ENCODE measurements at regions not wholly inside any gene's neighbourhood (a gene's known extent, or its start where the extent isn't known, plus 50 kb on each side); places are given as distances from the start of the nearest gene placed in this dataset.
A peak's percentile ranks its signal among the peaks of the same experiment; 100 is the strongest.
"Not testable (repeated sequence)": the region's sequence is repeated elsewhere in the genome, so short reads cannot be mapped to it uniquely, and the experiment has no call there.

DNA sequence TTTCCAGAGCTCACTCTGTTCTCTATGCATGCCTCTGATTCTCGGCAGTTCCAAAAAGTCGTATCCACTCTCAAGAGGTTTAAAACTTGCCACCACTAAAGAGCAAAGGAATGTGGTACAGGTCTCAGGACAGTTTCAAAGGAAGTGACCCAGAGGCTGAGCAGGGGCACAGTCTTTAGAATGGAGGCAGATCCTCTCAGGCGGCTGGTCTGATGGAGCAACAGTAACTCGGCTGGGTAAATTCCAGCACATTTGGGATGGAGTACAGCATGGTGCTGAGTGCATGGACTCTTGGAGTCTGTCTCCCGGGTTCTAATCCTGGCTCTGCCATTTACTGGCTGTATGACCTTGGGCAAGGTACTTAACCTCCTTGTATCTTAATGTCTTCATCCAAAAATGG is 88.1 kb upstream of the BACH2 start:
- no peak for DNase-seq
- in situ Hi-C loops (cut with MboI; ENCODE audit: low pct_unique_long_range_greater_than_20kb, low sequenced_read_pairs) = no loop called here

DNA sequence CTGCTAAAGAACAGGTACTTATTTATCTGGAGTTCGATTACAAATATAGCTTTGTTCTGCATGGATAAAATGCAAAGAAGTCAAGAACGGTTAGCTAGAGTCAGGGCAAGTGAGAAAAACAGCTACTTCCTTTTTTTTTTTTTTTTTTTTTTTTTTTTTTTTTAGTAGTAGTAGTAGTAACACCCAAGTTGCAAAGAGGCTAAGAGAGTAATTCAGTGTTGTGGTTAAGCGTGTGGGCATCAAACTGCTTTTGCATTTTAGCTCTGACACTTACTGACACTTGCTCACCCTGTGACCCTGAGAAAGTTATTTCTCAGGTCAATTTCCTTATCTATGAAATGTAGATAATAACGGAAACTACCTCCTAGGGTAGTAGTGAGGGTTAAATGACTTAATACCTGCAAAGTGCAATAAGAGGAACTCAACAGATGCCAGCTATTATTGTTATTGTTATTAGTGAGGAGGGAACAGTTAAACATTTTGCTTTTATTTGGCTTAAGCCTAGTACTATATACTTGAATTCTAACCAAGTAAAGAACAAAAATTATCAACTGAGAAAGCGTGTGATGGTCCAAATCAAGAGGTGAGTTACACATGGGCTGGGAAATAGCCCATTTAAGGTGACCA is 86.7 kb upstream of the BACH2 start:
- in situ Hi-C loops (cut with MboI; ENCODE audit: low pct_unique_long_range_greater_than_20kb, low sequenced_read_pairs) = no loop called here
- DNase-seq = peak; percentile 44

DNA sequence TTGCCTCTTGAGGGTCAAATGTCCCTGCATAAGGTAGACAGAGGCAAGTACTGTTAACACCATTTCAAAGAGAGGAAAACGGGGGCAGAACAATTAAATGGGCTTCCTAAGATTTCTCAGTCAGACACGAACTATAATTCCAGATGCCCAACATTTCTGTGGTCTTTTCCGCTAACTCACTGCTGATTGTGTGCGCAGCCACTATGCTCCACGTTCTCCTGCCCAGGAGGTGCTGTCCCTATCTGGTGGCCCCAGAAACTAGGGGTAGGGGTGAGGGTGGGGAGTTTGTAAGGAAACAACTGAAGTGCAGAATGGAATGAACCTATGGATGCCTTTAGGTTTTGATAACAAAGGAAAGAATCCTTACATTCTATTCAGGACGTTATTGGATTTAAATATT is 86.1 kb upstream of the BACH2 start:
- no peak for DNase-seq
- in situ Hi-C loops (cut with MboI; ENCODE audit: low pct_unique_long_range_greater_than_20kb, low sequenced_read_pairs) = no loop called here

DNA sequence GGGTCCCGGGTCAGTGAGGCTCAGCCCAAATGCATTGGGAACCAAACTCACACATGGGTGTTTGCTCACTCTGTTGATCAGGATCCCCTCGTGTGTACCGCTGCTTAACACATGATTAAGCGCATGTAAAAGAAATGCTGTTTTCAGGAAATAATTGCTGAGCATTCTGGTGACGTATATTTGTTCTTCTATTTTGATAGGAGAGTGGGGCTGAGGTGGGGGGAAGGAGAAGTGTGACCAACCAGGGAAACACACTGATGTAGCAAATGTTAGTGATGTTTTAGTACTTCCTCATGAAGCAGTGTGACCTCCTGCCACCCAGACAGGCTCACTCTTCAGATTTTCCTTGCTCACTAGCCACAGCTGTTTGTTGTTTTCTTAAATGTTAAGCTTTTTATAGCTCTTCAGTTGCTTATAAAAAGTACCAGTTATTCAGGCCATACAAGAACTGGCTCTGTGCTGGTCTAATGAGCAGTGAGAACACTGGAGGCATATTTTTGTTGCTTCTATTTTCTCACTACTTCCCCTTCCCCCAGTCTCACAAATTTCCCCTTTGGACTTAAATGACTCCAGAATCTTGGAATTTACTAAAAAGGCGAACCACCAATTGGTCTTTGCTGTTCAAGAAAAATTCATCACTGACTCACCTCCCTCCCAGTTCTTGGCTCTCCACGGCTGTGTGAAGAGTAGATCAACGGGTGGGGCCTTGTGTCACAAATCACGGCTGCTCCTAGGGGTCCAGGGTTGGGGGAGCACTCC is 79.2 kb upstream of the BACH2 start:
- in situ Hi-C loops (cut with MboI; ENCODE audit: low pct_unique_long_range_greater_than_20kb, low sequenced_read_pairs) = no loop called here
- no peak for DNase-seq

DNA sequence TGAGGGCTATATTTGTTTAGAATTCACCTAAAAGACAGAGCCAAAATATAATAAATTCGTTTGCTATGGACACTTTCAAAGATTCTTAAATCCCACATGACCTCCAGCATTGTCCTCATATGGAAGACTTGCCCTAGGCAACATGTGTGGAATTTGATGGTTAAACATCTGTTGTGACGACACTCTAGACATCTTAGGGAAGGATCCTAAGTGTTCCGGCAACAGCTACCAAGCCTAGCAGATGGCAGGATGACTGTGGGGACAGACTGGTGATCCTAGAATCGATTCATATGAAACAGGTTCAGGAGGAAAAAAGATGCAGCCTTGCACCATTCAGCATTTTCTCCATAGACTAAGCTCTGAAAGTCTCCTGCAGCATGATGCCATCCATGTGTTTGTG is 77.6 kb upstream of the BACH2 start:
- DNase-seq = no peak
- in situ Hi-C loops (cut with MboI; ENCODE audit: low pct_unique_long_range_greater_than_20kb, low sequenced_read_pairs) = no loop called here

DNA sequence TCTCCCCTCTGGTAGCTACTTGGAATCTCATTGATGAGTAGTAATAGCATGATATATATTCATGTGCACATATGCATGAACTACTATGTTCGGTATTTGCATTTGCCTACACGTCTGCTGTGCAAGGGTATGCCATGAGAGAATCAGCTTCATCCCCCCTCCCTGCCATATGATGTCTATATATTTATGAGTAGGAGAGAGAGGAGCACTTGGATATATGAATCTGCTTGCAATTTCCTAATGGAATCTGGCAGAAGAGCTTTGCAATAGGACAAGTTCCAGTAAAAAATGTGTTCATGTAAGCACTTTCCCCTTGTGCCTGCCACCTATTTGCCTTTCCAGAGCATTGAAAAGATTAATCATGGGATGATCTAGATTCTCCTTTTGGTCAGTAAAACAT is 76.2 kb upstream of the BACH2 start:
- in situ Hi-C loops (cut with MboI; ENCODE audit: low pct_unique_long_range_greater_than_20kb, low sequenced_read_pairs) = no loop called here
- DNase-seq = no peak

DNA sequence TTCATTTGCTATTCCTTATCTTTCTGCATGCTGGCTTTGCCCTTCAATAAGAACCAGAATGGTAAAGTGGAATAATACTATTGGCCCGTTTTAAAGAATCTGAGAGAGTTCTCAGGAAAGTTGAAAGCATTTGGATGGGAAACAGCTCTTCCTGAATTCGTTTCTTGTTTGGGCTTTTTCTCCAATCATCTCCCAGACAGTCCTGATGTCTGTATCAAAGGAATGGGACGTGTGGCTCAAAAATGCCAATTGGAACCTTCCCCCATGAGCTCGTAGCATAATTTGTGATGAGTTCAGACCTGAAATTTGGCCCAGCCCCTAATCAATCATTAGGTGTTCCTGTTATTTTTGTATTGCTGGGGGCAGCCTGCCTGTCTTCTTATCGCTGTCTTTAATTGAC is 75.8 kb upstream of the BACH2 start:
- in situ Hi-C loops (cut with MboI; ENCODE audit: low pct_unique_long_range_greater_than_20kb, low sequenced_read_pairs) = no loop called here
- DNase-seq = no peak

DNA sequence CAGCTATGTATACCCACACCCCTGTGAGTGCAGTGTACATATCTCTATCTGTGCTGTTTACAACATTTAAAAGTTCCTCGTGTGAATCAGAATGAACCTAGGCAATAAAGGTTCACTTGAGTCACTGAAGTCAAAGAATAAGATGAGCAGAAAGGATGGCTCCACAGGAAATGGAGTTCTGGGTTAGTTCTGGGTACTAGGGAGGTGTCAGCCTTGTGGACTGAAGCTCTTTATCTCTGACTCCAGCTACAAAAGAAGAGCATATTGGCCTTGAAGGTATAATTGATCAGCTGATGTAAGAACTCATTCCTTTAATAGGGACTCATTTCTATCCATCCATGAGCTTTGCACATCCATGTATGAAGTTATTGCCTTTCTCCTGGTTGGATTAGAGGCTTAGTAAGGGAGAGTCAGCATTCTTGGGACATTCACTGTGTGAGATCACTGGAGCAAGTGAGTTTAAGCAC is 73.9 kb upstream of the BACH2 start:
- in situ Hi-C loops (cut with MboI; ENCODE audit: low pct_unique_long_range_greater_than_20kb, low sequenced_read_pairs) = no loop called here
- no peak for DNase-seq

DNA sequence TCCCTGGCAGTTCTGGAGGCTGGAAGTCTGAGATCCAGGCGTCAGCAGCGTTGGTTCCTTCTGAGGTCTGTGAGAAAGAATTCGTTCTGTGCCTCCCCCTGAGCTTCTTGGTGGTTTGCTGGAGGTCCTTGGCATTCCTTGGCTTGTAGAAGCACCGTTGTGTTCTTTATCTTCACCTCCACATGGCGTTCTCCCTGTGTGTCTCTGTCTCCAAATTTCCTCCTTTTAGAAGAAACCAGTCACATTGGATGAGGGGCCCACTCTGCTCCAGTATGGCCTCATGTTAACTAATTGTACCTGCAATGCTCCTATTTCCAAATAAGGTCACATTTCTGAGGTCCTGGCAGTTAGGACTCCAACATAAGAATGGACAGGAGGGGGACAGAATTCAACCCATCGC is 73.0 kb upstream of the BACH2 start:
- in situ Hi-C loops (cut with MboI; ENCODE audit: low pct_unique_long_range_greater_than_20kb, low sequenced_read_pairs) = no loop called here
- no peak for DNase-seq

DNA sequence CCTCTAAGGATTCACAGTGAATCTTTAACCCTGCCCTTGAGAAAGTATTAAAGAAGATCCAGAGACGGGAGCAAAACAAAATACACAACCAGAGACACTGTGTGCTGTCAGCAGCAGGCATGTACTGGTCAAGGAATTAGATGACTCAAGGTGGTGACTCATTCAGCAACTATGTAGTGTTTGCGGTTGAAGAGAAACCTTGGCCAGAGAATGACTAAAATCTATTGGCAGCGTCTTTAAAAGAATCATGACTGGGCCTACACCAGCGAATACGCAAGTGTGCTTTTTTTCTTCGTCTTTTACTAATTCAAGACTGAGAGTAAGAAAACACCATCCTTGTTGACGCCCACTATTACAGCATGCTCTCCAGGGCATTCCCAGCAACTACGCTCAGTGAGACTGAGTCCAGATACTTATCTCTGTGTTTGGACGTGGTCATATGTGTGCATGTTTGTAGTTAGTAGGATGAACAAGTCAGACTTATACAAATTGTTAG is 72.4 kb upstream of the BACH2 start:
- in situ Hi-C loops (cut with MboI; ENCODE audit: low pct_unique_long_range_greater_than_20kb, low sequenced_read_pairs) = no loop called here
- DNase-seq = peak; percentile 50

DNA sequence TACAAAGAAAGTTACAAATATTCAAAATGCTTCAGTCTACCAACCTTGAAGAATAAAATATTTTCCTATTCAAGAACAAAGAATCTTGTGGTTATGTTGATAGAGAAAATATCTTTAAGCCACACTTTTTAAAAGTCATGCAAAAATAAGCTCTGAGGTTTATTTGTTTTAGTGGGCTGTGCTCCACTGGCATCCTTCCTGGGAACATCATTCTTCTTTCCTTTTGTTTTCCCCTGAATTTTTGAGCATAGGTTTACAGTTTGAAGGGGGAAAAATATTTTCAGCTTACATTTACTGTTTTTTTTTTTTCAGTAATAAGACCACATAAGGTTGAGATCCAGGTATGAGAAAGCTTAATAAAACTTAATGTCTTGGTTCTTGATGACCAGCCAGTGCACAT is 72.0 kb upstream of the BACH2 start:
- in situ Hi-C loops (cut with MboI; ENCODE audit: low pct_unique_long_range_greater_than_20kb, low sequenced_read_pairs) = no loop called here
- DNase-seq = no peak

DNA sequence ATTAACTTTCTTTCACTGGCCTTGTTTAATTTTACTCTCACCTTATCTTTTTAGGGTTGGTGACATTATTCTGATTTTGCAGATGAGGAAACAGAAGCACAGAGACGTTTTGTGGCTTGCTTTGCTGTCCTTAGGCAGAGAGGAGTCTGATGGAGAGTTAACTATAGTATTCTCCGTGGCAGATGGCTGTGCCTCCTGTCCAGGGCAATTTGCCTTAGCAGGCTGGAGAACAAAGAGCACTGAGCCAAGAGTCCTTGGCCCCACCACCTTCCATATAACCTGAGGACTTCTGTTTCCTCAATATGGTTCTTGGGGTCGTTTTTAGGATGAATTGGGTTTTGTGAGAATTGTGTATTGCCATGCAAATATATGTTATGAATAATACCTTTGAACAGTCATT is 71.4 kb upstream of the BACH2 start:
- no peak for DNase-seq
- in situ Hi-C loops (cut with MboI; ENCODE audit: low pct_unique_long_range_greater_than_20kb, low sequenced_read_pairs) = no loop called here

DNA sequence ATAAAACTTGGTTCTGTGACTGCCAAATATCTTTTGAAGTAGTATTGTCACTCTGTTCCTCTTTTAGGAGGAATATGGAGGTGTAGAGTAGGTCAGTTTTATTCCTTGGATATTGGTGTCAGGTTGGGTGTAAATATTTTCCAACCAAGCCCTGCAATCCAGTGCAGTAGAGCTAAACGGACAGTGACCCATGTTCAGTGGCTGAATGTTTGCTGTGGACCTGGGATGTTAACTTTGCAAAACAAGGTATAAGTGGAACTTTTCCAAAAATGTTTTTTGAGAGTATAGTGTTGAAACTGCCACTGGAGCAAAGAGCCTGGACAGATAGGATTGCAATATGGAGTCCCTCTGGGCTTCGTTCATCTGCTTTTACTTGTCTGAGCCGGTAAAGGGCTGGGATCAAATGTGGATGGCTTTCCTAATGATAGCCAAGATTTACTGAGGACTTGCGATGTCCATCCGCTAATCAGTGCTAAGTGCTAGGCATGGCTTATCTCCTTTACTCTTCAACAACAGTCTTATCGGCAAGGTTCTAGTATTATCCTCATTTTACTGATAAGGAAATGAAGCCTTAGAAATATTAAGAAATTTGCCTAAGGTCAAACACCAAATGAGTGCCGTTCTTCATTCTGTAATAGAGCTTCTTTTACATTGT is 69.0 kb upstream of the BACH2 start:
- DNase-seq = no peak
- in situ Hi-C loops (cut with MboI; ENCODE audit: low pct_unique_long_range_greater_than_20kb, low sequenced_read_pairs) = no loop called here

DNA sequence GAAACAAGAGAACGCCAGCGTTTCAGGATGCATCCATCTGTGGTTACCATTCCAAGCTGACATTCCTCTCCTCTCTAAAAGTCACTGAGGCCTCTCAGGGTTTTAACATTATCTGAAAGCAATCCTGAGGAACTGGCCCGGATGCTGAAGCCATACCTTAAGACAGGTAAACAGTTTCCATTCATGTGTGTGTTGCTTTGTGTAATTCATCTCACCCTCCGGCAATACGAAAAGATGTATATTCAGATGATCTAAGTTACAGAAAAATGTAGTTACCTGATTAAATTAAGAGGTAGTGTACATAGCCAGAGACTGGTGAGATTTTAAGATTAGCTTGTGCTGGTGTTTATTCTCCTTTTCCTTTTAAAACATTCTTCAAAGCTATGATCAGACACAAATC is 68.4 kb upstream of the BACH2 start:
- DNase-seq = no peak
- in situ Hi-C loops (cut with MboI; ENCODE audit: low pct_unique_long_range_greater_than_20kb, low sequenced_read_pairs) = no loop called here

DNA sequence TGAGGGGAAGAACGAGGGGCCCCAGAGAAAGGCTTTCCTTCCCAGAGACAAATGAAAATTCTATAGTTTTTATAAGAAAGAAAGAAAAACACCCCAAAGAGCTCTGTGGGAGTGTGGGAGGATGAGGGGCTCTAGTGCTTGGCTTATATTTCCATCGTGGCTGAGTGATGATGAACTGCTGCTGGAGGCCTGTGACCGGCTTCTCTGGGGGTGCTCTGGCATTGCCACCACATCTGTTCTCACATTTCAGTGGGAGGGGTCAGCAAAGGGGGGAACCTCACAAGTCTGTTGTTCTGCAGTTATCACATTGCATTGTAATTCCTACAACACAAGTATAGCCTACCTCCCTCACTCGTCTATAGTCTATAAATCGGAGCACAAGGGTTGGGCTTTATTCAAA is 67.6 kb upstream of the BACH2 start:
- no peak for DNase-seq
- in situ Hi-C loops (cut with MboI; ENCODE audit: low pct_unique_long_range_greater_than_20kb, low sequenced_read_pairs) = no loop called here

DNA sequence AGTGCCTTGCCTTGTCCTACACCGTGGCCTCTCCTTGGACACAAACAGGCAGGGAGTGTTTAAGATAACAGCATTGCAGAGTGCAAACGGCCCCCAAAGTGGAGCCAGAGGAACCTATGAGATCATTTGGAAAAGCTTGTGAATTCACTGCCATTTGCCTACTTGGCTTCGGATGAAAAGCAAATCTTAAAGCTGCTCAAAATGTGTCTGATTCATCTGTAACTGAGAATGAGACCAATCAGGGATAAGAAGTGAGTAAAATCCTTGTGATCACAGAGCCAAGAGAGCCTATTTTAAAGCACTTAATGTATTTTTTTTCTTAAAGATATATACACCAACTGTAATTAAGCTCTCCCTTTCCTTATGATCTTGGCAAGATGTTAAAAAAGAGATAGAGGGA is 65.7 kb upstream of the BACH2 start:
- DNase-seq = no peak
- in situ Hi-C loops (cut with MboI; ENCODE audit: low pct_unique_long_range_greater_than_20kb, low sequenced_read_pairs) = no loop called here

DNA sequence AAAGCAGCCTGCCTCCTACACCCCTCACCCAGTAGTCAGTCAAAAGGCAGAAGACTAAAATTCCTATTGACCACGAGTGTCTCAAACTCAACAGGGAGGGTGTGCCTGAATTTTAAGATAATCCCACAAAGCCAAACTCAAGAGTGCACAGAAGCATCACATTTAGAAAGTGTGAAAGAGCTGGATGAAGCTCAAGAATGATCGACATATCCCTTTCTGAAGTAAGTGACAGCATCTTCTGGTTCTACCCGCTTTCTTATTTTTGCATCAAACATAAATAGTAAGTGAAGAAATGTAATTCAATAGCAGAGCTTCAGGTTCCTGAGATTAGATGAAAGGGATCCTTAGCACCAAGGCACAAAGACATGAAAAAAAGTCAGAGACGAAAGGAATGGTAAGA is 64.5 kb upstream of the BACH2 start:
- in situ Hi-C loops (cut with MboI; ENCODE audit: low pct_unique_long_range_greater_than_20kb, low sequenced_read_pairs) = no loop called here
- DNase-seq = no peak

DNA sequence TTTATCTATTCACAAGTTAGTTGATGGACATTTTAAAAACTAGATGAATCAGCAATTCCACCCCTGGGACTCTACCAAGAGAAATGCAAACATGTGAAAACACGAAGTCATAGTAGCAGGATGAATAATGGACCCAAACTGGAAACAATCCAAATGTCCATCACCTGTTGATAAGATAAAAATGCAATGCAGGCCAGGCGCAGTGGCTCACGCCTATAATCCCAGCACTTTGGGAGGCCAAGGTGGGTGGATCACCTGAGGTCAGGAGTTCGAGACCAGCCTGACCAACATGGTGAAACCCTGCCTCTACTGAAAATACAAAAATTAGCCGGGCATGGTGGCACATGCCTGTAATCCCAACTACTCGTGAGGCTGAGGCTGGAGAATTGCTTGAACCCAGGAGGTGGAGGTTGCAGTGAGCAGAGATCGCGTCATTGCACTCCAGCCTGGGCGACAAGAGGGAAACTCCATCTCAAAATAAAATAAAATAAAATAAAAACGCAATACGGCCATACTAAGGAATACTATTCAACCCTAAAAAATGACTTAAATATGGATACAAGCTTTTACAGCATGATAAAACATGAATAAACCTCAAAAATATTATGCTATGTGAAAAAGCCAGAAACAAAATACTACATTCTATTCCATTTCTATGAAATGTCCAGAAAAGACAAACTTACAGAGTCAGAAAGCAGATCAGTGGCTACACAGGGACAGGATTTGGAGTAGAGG is 61.6 kb upstream of the BACH2 start:
- in situ Hi-C loops (cut with MboI; ENCODE audit: low pct_unique_long_range_greater_than_20kb, low sequenced_read_pairs); DNase-seq: not testable (repeated sequence)

DNA sequence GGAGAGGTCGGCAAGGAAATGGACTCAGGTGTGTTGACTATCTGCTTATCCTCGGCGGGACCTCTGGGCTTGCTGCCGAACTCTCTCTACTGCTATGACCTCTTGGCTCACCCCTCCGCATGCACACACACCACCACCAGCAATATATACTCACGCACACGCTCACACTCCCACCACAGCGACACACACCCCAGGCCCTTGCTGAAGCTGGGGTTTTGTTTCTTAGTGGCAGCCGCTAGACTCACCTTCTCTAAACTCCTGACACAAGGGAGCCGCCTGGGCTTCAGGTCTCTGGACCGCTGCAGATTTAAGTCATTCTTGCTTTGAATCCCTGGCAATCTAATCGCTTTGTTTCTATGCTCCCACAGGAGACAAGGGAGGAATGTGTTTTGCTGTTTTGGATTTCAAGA is 59.4 kb upstream of the BACH2 start:
- DNase-seq = no peak
- in situ Hi-C loops (cut with MboI; ENCODE audit: low pct_unique_long_range_greater_than_20kb, low sequenced_read_pairs) = no loop called here

DNA sequence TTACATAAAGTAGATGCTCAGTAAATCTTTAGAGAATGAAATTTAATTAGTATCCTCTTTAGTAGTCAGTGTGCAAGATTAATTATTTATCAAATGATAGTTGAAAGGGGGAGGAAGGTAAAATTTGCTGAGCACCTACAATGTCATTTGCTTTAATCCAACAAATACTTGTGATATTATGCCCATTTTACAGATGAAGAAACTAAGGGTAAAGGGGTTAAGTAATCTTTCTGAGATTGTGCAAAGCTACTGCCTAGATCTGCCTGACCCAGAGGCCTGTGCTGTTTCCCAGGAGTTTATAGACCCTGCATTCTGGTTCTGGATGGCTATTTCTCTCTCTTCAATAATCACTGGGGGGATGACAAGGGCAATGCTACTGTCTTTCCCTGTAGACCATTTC is 58.3 kb upstream of the BACH2 start:
- DNase-seq = no peak
- in situ Hi-C loops (cut with MboI; ENCODE audit: low pct_unique_long_range_greater_than_20kb, low sequenced_read_pairs) = no loop called here

Data from KBM-7 (cell line).